Activated gamma-delta T cell (primary cell): ENCODE measurements at regions not wholly inside any gene's neighbourhood (a gene's known extent, or its start where the extent isn't known, plus 50 kb on each side); places are given as distances from the start of the nearest gene placed in this dataset.

Experiments
- DNase-seq: peaks from one replicate; lab custom pipeline; 2025; lab: John Stamatoyannopoulos, UW

DNA sequence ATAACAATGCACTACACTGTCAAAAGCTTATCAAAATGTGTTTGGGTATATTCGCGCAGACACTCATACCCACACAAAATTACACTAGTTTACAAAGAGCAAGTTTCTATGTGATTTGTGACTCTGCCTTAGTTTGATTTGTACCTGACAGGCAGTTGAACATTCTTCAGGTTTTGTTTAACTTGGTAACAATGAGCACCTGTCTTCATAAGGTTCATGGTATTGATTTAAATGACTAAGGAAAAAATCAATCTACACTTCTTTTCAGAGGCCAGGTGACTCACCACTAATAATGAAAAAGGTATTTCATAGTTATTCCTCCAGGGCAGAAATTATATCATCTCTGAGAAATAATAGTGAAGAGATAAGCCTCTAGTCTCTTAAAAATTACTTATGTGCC, 1114.6 kb upstream of the AGA start:
- no peak for DNase-seq

GRCh38 chr4:178577933-178578332, 1135.7 kb upstream of the AGA start:
- DNase-seq: no peak

DNA sequence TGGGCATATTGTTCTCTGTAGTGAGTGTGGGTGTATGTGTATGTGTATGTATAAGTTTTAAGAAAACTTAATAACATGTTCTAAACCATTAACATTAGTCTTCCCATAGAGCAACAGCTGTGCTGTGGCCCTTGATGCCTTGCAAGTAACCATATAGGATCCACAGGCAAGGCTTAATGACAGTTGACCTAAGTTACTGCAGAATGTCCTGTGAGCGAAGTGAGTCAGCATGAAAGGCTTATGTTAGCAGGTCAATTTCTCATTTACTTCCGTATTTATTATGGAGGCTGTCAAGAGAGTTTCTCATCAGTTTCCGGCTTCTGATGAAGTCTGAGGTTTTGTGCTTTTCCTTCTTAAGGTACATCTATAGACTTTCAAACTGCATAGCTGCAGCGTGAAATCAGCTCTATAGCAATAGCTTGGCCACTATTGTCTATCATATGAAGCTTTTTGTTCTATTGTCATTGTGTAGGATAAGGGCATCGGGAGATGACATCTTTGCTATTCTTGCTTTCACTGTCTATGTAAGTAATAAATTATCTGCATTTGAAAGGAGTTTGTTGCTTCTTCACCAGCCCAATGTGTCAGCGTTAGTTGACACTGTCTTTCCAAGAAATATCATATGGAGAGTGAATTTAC, 1153.4 kb upstream of the AGA start:
- no peak for DNase-seq

DNA sequence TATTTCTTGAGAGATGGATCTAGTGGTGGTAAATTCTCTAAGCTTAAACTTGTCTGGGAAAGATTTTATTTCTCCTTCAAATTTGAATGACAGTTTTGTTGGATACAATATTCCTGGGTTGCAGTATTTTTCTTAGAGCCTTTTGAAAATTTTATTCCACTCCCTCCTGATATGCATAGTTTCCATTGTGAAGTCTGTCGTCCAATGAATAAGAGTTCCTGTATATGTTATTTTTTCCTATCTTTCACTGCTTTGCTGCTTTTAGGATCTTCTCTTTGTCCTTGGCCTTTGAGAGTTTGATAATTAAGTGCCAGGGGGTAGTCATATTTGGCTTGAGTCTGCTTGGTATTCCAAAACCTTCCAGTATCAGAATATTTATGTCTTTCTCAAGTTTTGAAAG, 1156.4 kb upstream of the AGA start:
- DNase-seq: no peak

GRCh38 chr4:178599521-178599920, 1157.3 kb upstream of the AGA start:
- no peak for DNase-seq

DNA sequence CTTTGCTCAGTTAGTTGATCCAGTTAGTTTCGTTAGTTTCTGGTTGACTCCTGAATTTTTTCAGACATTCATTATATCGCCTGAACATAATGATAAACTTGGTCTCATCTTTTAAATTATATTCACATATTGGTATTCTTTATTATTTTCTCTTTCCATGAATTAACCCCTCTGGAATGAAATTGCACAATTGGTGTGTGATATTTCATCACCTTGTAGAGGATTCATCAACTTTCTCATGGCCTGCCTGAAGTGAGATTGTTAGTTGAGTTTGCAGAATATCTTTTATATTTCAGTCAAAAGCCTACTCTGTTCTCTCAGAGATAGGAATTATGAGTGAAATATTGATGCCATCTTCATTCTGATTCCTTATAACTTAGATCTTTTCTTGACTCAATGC, 1160.6 kb upstream of the AGA start:
- DNase-seq: no peak

DNA sequence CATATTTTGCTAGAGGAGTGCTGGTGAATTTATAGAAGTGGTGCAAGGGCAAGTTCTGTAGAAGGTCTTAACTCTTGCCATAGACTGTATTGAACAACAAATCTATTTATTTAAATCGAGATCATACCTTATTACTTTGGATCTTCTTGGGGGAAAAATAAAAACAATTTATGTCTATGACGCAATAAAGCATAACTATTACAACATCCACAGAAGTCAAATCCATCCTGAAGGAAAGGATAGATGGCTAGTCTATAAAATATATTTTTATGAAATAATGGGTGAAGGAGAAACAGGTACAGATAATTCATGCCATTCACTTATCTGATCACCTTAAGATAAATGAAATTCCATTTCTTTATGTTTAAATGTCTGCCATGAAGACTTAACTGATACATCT, 1168.8 kb upstream of the AGA start:
- no peak for DNase-seq

DNA sequence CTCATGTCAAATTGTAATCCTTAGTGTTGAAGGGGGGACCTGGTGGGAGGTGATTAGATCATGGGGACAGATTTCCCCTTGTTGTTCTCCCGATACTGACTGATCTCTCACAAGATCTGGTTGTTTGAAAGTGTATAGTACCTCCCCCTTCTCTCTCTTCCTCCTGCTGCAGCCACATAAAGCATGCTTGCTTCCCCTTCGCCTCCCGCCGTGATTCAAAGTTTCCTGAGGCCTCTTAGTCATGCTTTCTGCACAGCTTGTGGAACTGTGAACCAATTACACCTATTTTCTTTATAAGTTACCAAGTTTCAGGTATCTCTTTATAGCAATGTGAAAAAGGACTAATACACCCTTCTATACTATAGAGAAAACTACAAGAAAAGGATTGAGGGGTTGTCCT, 1170.5 kb upstream of the AGA start:
- DNase-seq: no peak

GRCh38 chr4:178632415-178632814, 1190.2 kb upstream of the AGA start:
- no peak for DNase-seq

- DNase-seq: no peak
Observed at GRCh38 chr4:178633263-178633662, 1191.0 kb upstream of the AGA start.

GRCh38 chr4:178664621-178665020, 1222.4 kb upstream of the AGA start:
- DNase-seq: no peak

DNA sequence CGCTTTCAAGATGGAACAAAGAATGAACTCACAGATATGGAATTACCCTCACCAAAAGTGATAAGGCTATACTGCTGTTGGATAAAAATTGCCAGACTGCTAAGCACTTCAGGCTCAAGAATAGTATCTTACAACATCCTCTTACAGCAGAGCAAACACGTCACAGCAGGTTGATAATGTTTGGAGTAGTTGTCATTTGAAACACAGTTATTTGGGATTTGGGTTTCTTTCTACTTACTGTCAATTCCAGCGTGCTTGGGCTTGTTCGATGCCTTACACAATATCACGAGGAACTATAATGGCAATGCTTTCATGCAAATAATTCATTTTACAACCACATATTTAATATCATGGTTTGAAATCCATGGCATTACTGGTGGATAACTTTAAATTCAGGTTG, 1223.7 kb upstream of the AGA start:
- no peak for DNase-seq

- no peak for DNase-seq
Observed at GRCh38 chr4:178671766-178672165, 1229.5 kb upstream of the AGA start.

DNA sequence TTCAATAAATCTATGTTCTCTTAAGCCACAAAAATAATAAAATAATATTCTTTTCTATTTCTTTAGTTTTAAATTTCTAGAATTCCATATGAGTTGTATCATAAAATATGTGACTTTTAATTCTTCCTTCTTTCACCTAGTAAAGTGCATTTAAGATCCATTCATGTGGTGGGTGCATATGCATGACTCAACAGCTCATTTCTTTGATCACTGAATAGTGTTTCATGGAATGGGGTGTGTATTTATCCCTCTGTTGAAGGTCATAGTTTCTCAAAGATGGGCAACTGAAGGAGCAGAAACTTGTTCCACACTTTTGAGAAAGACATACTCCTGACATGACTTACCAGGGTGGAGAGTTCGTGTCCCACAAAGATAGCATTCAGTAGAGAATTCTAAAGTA, 1230.3 kb upstream of the AGA start:
- no peak for DNase-seq

- DNase-seq: no peak
Observed at GRCh38 chr4:178681871-178682270, 1239.6 kb upstream of the AGA start.

DNA sequence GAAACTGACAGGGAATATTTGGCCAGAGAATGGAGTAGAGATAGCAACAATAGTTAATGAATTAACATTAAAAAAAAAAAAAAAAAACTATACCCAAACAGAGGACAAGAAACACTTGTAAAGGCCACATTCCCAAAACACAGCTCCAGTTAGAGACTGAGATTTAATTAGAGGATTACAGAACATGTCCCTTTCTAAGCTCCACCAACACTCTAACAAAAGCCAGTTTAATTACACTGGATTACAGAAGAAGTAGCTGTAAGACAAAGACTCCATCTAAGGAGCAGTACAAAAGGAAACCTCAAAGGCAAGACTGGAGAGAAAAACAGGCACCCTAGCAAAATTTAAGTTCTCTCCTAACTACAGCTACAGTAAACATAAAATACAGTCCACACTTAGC, 1247.7 kb upstream of the AGA start:
- DNase-seq: no peak

DNA sequence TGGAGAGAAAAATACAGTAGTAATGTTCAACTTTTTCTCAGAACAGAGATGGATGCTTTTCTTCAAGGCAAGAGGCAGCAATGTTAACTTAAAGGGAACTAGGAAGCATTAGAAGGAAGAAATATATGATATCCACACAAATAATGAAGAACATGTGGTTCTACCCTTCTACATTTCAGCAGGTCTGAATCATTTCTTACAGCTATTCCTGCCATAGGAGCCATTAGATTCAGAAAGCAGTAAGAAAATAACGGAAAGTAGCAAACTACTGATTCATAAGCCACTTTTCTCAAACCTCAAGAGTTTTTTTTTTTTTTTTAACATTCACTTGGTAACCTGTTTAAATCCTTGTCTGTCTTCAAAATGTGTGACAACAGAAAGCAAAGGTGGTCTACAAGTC, 1251.6 kb upstream of the AGA start:
- DNase-seq: no peak

DNA sequence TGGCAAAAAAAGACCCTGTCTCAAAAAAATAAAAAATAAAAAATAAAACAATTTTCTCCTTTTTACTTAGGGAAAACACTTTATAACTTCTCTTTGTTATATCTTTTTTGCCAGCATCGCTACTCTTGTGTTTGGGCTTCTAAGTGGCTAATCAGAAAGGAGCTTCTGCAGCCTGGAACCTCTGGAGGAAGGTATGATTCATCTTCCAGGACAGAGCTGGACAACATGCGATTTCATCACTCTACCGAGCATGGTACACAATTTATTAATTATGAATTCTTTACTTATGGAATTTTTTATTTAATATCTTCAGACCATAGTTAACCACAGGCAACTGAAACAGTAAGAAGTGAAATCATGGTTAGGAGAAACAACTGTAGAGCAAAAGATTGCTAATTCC, 1254.3 kb upstream of the AGA start:
- no peak for DNase-seq

DNA sequence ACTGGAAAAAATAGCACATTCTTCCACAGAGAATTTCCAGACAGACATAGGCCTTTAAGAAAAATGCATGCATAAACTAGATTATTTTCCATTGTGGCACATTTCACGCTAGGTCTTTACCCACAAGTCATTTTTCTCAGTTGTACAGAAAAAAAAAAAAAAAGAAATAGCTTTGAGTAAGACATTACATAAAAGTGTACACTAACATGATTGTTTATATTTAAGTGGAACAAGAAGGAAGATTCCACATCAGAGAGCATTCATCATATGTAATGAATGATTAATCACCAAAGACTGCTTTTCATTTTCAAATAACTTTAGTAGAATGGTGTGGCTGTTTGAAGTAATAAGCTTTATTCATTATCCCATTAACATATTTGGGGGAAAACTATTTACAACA, 1270.2 kb upstream of the AGA start:
- DNase-seq: no peak

DNA sequence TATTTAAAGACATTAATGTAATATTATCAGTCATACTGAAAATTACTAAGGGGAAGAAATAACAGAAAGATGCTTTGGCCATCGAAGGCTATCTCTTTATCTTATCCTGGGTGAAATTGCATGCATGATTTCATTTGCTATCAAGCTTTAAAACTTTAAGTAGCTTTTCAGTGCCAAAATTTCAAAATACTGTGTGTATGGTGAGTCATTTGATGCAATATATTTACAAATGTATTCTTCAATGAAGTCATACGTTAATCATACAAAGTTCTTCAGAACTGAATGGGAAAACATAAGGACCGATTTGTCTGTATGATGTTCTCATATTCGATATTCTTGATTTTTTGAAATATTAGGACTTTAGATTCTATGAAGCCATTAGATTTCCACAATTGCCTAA, 1295.8 kb upstream of the AGA start:
- DNase-seq: no peak

DNA sequence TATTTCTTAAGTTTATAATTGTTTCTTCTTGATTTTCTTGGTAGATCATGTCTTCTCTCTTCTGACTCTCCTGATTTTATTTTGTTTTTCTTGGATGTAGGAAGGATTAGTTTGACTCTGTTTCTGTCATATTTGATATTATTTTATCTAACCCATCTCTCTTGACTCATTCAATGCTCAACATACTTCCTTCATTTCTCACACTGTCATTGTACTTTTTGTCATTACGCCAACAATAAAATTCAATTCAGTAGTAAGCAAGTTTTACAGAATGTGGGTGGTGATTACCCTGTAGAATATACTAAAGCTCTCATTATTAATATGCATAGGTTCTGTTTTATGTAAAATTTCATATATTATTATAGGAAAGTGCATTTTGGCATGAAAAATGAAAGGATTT, 1303.0 kb upstream of the AGA start:
- no peak for DNase-seq

DNA sequence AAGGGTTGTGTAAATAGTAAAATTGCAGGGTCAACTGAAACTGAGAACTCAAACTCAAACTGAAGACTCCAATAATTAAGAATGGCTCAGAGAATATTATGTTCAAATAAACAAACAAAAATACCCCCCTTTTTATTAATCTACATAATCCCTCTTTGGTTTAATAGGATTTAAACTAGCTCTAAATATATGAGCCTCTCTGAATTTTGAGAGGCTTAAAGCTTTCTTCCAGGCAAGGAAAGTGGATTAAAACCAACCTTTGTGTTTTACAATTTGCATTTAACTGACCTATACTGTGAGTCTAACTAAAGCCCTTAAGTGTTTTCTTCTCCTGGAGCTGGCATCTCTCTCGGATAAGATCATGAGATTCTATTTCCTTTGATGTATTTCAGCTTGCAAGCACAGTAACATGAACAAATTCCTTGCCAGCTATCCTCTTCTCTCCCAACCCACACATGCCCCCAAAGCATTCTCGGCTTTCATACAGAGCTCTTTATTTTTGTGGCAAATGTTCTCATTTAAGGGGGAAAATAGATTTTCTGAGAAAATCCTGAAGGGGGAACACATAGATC, 1310.8 kb upstream of the AGA start:
- no peak for DNase-seq

GRCh38 chr4:178778496-178778895, 1336.3 kb upstream of the AGA start:
- DNase-seq: no peak

GRCh38 chr4:178781779-178782178, 1339.5 kb upstream of the AGA start:
- DNase-seq: no peak
